Adrenal gland (tissue), 9 donors: ENCODE measurements at regions not wholly inside any gene's neighbourhood (a gene's known extent, or its start where the extent isn't known, plus 50 kb on each side); places are given as distances from the start of the nearest gene placed in this dataset.

Experiments
- DNase-seq, 7 donors: peaks; one replicate each; pipeline ENCODE4 v3.0.0-alpha.2; 2019 to 2020
- H3K27ac ChIP-seq, 5 donors: fragments of 200-600 bp; sonication (generic) in 4 of 5; 1 replicate in 3 of 5; 2 replicates in 2 of 5; pipeline versions ENCODE4 v1.5.1 to v1.8.0; 2016 to 2020; ENCODE audit warnings: mild to moderate bottlenecking in 1 of 5
- H3K27me3 ChIP-seq: fragments of 200-600 bp; 2 replicates; pipeline ENCODE4 v1.8.0; 2021
- H3K36me3 ChIP-seq, 2 donors: fragments of 200-600 bp; replicated peaks in 1 of 2; 1 replicate in 1 of 2; 2 replicates in 1 of 2; pipeline versions ENCODE4 v1.5.1 to v1.8.0; 2018 to 2022
- H3K4me1 ChIP-seq, 2 donors: fragments of 200-600 bp; replicated peaks in 1 of 2; 1 replicate in 1 of 2; 2 replicates in 1 of 2; pipeline versions ENCODE4 v1.5.1 to v1.8.0; 2018 to 2021
- H3K4me3 ChIP-seq, 4 donors: fragments of 200-600 bp; sonication (generic) in 3 of 4; one replicate each; pipeline ENCODE4 v1.5.1; 2016 to 2018
- H3K9me3 ChIP-seq, 3 donors: fragments of 200-600 bp; sonication (generic) in 1 of 3; replicated peaks in 1 of 3; 1 replicate in 2 of 3; 2 replicates in 1 of 3; pipeline versions ENCODE4 v1.5.1 to v1.8.0; 2016 to 2021
- POLR2A ChIP-seq, 2 donors: fragments of 450-650 bp; IDR thresholded peaks; one replicate each; pipeline ENCODE4 v1.6.1; 2017; ENCODE audit warnings: antibody characterized with exemption in 2 of 2, mild to moderate bottlenecking in 2 of 2, moderate library complexity in 1 of 2
- WGBS, 4 donors: extraction: QIAGEN DNeasy Blood & Tissue Kit in 2 of 4; methylation state at CpG; one replicate each; pipeline versions ENCODE4 v1.1.5 to v1.1.7; 2013 to 2017; 5-methylcytosine and 5-hydroxymethylcytosine counted together
- intact Hi-C, 2 donors: fragments of 100-400 bp; cut with DNase I; formaldehyde crosslinking; loops; one replicate each; pipeline versions ENCODE4 v1.14.1 to v1.15.0; 2022 to 2023
- TF ChIP-seq, protein P1 (sequence below), 6 experiments: fragments of 450-650 bp in 4 of 6; fragments of 200-600 bp in 2 of 6; sonication (generic) in 1 of 6; IDR thresholded peaks; 1 replicate in 5 of 6; 2 replicates in 1 of 6; pipeline versions ENCODE4 v1.5.1 to v1.8.0; 2016 to 2021; ENCODE audit warnings: antibody characterized with exemption in 6 of 6, mild to moderate bottlenecking in 2 of 6, moderate library complexity in 1 of 6
- donor health status: healthy with polysubstance abuse.
- donor health status: Bipolar disorder and iron deficiency.
- donor health status: DM: yes; HTN: yes; CAD: no.
- donor health status: DM: no; HTN: no; CAD: no.
- donor health status: DM: no; HTN: no; CAD: no.

- no peaks in the 10 kb centered on the region for H3K27me3 ChIP-seq
- TF ChIP-seq, protein P1, sequence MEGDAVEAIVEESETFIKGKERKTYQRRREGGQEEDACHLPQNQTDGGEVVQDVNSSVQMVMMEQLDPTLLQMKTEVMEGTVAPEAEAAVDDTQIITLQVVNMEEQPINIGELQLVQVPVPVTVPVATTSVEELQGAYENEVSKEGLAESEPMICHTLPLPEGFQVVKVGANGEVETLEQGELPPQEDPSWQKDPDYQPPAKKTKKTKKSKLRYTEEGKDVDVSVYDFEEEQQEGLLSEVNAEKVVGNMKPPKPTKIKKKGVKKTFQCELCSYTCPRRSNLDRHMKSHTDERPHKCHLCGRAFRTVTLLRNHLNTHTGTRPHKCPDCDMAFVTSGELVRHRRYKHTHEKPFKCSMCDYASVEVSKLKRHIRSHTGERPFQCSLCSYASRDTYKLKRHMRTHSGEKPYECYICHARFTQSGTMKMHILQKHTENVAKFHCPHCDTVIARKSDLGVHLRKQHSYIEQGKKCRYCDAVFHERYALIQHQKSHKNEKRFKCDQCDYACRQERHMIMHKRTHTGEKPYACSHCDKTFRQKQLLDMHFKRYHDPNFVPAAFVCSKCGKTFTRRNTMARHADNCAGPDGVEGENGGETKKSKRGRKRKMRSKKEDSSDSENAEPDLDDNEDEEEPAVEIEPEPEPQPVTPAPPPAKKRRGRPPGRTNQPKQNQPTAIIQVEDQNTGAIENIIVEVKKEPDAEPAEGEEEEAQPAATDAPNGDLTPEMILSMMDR (IDR thresholded peaks at IDR 0.05), result no peak
- no peak for TF ChIP-seq POLR2A (IDR thresholded peaks at IDR 0.05)
- peak overlapping the region in 1 of 5 donors; percentile 45 for H3K27ac ChIP-seq
- intact Hi-C loops, result no loop called here
- 70 to 79% (median 74%) methylated on average over 12 of the region's 12 CpGs for WGBS, 4 donors
- peak in 6 of 7 donors; percentile 26 to 62 (median 38) for DNase-seq
- H3K9me3 ChIP-seq, result no peaks in the 10 kb centered on the region
- H3K36me3 ChIP-seq, result no peaks in the 10 kb centered on the region
- no peak overlapping the region for H3K4me3 ChIP-seq
- no peaks in the 10 kb centered on the region for H3K4me1 ChIP-seq
These were observed 112.0 kb downstream of the CYP26B1 start for GRCh38 chr2:72035518-72036172.

DNA sequence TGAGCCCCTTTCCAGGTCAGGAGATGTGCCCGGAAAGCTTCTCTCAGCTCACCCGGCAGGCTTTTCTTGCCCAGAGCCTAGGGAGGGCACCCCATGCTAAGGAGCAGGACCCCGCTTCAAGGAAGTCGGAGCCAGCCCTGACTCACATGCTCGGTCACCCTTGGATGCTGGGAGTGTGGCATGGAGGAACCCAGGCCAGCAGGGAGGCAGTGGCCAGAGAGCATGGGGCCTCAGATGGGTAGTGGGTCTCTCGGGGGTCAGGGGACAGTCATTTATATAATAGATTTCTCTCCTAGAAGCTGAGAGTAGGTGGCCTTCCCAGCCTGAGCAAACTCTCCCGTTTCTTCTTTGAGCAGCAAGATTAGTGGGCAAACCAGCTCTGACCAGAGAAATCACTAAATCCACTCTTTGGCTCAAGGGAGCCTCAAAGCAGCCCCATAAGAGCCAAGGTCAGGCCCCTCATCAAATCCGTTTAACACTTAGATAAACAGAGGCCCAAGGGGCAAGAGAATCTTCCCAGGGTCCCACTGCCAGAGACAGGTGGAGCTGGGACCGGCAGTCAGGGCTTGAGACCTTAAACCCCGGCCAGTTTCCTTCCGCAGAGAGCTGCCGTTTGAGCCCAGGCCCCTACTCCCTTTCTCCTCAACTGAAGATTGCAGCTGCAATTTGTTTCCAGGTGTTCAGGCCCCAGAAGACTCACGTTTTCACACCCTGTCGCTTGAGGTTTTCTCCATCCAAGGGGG is 113.1 kb downstream of the CYP26B1 start:
- H3K4me1 ChIP-seq, result no peaks in the 10 kb centered on the region
- intact Hi-C loops, result no loop called here
- H3K36me3 ChIP-seq, result no peaks in the 10 kb centered on the region
- 82 to 89% (median 85%) methylated on average over 11 to 14 of the region's 14 CpGs for WGBS, 4 donors
- TF ChIP-seq, protein P1 (IDR thresholded peaks at IDR 0.05), result no peak
- no peak for TF ChIP-seq POLR2A (IDR thresholded peaks at IDR 0.05)
- H3K27me3 ChIP-seq, result no peaks in the 10 kb centered on the region
- DNase-seq, result peak in 1 of 7 donors; percentile 23
- no peaks in the 10 kb centered on the region for H3K9me3 ChIP-seq
- H3K4me3 ChIP-seq, result no peak overlapping the region
- no peak overlapping the region for H3K27ac ChIP-seq

DNA sequence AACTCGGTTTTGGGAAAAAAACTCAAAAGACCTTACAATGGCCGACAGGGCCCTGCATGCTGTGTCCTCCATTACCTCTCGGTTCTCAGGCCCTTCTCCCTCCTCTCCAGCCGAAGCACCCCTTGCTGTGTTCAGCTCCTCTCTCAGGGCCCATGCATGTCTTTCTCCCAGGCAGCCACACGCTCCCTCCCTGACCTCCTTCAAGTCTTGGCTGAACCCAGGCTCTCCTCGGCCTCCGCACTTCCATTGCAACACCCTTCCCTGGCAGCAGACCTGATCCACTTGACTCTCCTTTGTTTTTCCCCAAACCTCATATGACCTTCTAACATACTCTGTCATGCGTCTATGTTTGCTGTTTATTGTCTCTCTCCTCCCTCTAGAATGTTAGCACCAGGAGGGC is 114.0 kb downstream of the CYP26B1 start:
- TF ChIP-seq, protein P1 (IDR thresholded peaks at IDR 0.05), result no peak
- TF ChIP-seq POLR2A (IDR thresholded peaks at IDR 0.05), result no peak
- intact Hi-C loops, result no loop called here
- Histone ChIP-seq H3K27me3 (no peaks in the 10 kb centered on the region), H3K4me3 (no peak overlapping the region), H3K27ac (no peak overlapping the region), H3K4me1 (no peaks in the 10 kb centered on the region), H3K36me3 (no peaks in the 10 kb centered on the region), H3K9me3 (no peaks in the 10 kb centered on the region)
- 72 to 80% (median 75%) methylated on average over 8 of the region's 8 CpGs for WGBS, 4 donors
- peak in 3 of 7 donors; percentile 22 to 50 (median 23) for DNase-seq

- WGBS, 4 donors, result 83 to 85% (median 83%) methylated on average over 1 to 13 of the region's 13 CpGs
- TF ChIP-seq, protein P1 (IDR thresholded peaks at IDR 0.05), result no peak
- TF ChIP-seq POLR2A (IDR thresholded peaks at IDR 0.05), result no peak
- no peak overlapping the region for H3K4me3 ChIP-seq
- no peak overlapping the region for H3K27ac ChIP-seq
- no peaks in the 10 kb centered on the region for H3K4me1 ChIP-seq
- H3K27me3 ChIP-seq, result no peaks in the 10 kb centered on the region
- intact Hi-C loops, result no loop called here
- H3K9me3 ChIP-seq, result no peaks in the 10 kb centered on the region
- peak in 1 of 7 donors; percentile 20 for DNase-seq
- H3K36me3 ChIP-seq, result no peaks in the 10 kb centered on the region
These were observed 115.1 kb downstream of the CYP26B1 start for GRCh38 chr2:72032481-72033041.
